VCaP (cell line): ENCODE measurements at regions not wholly inside any gene's neighbourhood (a gene's known extent, or its start where the extent isn't known, plus 50 kb on each side); places are given as distances from the start of the nearest gene placed in this dataset.

Experiments
- H3K27ac ChIP-seq: fragments of 450-650 bp; 2 replicates; pipeline ENCODE4 v1.5.1; 2017
- TF ChIP-seq, protein P1 (sequence below): fragments of 450-650 bp; conservative IDR thresholded peaks from 2 replicates; pipeline ENCODE4 v1.5.1; 2017; ENCODE audit warnings: mild to moderate bottlenecking, moderate library complexity

DNA sequence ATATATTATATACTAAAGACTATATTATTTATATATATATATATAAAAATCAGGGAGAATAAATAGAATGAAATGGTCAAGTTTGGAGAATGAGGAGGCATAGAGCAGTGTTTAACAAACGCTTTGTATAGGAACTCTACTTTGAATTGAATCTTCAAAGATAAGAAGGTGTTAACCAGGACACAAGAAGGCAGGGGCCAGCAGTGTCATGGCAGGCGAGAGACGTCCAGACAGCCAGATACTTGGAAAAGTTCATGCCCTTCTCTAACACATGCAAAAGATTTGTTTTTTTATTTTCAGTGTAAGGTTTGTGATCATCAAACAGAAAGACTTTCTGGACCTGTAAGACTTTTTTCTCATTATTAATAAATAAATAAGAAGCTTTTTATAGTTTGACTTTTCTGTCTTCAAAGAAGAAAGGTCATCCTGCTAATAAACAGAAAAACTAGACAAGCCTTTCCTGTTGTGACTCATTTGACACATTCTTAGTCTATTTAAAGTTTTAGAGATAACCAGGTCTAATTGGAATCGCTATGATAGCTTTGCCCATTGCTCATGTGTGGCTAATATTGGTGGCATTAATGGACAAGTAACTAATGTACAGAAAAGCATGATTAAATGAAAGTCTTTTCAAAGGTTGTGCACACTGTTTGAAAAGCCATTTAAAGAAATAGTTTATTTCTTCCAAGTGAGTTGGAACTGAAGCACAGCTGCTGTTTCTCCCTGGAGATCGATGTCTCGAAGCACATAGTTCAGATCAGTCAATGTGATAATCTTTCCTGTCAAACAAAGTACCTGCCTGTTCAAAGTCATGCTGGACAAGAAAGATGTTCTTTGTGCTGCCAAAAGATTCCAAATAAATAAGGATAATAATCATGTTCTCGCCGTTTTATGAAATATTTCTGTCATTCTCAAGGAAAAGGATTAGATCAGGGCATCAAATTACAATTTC is 420.4 kb upstream of the OPRM1 start:
- TF ChIP-seq, protein P1, sequence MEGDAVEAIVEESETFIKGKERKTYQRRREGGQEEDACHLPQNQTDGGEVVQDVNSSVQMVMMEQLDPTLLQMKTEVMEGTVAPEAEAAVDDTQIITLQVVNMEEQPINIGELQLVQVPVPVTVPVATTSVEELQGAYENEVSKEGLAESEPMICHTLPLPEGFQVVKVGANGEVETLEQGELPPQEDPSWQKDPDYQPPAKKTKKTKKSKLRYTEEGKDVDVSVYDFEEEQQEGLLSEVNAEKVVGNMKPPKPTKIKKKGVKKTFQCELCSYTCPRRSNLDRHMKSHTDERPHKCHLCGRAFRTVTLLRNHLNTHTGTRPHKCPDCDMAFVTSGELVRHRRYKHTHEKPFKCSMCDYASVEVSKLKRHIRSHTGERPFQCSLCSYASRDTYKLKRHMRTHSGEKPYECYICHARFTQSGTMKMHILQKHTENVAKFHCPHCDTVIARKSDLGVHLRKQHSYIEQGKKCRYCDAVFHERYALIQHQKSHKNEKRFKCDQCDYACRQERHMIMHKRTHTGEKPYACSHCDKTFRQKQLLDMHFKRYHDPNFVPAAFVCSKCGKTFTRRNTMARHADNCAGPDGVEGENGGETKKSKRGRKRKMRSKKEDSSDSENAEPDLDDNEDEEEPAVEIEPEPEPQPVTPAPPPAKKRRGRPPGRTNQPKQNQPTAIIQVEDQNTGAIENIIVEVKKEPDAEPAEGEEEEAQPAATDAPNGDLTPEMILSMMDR: no peak
- H3K27ac ChIP-seq: peak overlapping the region; percentile 40; the same call in 1 of the 2 replicates

GRCh38 chr6:153616506-153616905 is 422.5 kb upstream of the OPRM1 start:
- H3K27ac ChIP-seq: no peak overlapping the region

DNA sequence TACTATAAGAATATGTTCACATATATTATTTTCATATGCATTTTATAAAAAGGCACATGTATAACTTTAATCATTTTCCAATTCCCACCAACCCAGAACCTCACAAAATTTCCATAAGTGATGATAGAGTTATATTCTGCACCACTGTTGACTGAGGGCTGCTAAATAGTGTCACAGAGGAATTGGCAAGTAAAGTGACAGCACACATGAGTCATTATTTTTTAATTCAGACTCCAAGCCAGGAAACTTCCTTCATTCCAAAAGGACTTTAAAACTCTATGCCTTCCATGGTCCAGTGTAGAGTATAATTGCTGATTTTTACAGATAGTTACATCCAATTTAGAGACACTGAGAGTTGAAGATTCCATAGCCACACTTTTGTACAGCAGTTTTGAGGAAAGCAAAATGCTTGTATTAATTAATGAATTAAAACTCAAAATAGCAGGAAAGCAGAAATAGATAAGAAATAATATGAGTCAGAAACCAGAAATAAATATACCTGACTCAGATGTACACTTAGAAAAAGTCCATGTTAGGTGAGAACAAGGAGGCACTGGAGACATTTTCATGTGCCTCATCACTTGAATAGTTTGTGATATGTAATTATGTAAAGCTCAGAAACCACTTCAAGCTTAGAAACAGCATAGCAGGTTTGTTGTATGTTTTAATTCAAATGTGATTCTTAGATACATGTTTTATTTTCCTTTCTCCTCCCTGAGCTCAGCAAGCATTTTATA is 425.2 kb upstream of the OPRM1 start:
- TF ChIP-seq, protein P1: no peak
- no peak overlapping the region for H3K27ac ChIP-seq

More at GRCh38 chr6:153616506-153616905, 422.5 kb upstream of the OPRM1 start:
- TF ChIP-seq, protein P1: no peak

DNA sequence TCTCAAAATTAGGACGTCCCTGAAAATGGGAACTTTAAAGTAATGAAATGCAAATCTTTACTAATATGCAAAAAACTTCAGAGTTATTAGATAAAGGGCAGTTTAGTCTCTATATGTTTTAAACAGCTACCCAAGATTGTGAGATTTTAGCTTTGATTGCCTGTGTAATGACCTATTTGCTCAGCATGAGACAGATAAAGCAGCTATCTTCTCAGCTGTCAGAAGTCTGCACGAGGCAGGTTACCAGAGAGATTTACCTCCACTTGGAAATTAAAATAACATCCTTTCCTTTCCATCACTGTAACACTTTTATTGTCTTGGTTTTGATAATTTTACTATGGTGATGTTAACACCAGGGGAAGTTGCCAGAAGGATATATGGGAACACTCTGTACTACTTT is 436.6 kb upstream of the OPRM1 start:
- H3K27ac ChIP-seq: peak overlapping the region; percentile 61
- TF ChIP-seq, protein P1: no peak

DNA sequence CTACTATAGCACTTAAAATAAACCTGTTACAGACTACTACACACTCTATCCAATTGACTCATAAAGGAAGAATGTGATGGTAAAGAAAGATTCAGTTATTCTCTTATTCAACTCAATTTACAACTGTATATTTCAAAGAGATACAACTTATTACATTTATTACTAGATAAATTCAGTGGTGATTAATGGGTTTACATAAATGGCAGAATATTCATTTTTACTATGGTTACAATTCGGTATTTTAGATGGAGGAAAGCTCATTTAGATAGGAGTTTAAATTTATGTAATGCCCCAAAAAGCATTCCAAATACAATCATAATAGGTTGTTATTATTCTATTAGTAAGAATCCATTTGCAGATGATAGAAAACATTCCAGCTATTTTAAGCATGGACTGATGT is 439.1 kb upstream of the OPRM1 start:
- H3K27ac ChIP-seq: no peak overlapping the region
- TF ChIP-seq, protein P1: no peak

- TF ChIP-seq, protein P1: no peak
- no peak overlapping the region for H3K27ac ChIP-seq
These were observed 443.1 kb upstream of the OPRM1 start for GRCh38 chr6:153595903-153596302.

GRCh38 chr6:153594871-153595270 is 444.2 kb upstream of the OPRM1 start:
- TF ChIP-seq, protein P1: no peak
- no peak overlapping the region for H3K27ac ChIP-seq
